Stimulated activated CD8-positive, alpha-beta memory T cell treated with anti-CD3 and anti-CD28 coated beads, Interleukin-7, amount 100 ng/mL, for 24 hours (primary cell): ENCODE measurements at regions not wholly inside any gene's neighbourhood (a gene's known extent, or its start where the extent isn't known, plus 50 kb on each side); places are given as distances from the start of the nearest gene placed in this dataset.
"Not testable (repeated sequence)": the region's sequence is repeated elsewhere in the genome, so short reads cannot be mapped to it uniquely, and the experiment has no call there.

Experiments used
- DNase-seq: peaks from one replicate; pipeline ENCODE4 v3.0.0-alpha.2; 2020; ENCODE audit warnings: low read depth

DNA sequence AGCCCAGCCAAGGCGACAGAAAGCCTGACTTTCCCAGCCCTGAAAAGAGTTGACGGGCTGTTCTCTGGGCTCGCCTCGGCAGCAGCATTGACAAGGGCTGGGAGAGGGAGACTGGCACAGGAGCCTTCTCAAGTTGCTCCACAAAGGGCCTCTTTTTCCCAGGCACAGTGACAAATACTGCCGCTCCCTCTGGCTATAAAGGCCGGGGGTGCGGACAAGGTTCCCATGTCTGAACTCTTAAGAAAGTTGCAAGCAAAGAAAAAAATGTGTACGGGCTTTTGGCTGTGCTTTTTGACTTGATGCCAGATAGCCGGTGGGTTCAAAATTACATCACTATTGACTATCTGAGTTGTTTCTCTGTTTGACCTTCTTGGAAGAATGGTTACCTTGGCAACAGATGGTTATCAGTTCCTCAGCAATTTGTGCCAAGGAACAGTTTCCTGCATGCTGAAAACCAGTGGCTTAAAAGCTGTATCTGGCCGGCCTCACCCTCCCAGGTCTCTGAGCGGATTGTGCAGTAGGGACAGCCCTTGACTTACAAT is 115.9 kb upstream of the EEPD1 start:
- DNase-seq, result no peak

DNA sequence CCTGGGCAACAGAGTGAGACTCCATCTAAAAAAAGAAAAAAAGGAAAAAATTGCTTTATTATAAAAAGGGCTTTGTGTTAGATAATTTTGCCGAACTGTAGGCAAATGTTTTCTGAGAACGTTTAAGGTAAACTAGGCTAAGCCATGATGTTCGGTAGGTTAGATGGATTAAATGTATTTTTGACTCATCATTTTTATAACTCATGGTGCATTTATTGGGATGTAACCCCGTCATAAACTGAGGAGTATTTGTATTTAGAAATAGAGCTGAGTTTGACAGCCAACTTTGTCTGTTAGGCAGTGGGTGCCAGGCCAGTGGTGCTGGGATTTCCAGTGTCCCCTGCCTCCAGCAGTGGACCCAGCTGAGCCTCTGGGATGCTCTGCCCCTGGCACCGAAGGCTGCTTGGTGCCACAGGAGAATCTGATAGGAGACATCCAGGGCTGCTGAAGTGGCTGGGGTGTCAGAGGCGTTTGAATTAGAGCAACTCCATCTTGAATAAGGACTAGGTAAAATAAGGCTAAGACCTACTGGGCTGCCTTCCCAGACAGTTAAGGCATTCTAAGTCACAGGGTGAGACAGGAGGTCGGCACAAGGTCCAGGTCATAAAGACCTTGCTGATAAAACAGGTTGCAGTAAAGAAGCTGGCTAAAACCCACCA is 114.9 kb upstream of the EEPD1 start:
- DNase-seq, result no peak

DNA sequence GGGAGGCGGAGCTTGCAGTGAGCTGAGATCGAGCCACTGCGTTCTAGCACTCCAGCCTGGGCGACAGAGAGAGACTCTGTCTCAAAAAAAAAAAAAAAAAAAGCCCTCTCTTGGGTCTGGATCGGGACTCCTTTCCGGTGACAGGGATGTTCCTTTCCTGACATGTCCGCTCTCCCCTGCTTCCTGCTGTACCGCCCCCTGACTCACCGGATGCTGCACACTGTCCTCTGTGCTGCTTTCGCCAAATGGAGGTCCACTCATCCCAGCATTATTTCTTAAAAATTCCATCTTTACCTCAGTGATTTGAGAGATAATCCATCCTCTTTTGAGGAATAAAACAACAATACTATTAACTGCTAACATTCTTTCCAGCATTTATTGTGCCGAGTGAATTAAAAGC is 113.8 kb upstream of the EEPD1 start:
- DNase-seq, result no peak

DNA sequence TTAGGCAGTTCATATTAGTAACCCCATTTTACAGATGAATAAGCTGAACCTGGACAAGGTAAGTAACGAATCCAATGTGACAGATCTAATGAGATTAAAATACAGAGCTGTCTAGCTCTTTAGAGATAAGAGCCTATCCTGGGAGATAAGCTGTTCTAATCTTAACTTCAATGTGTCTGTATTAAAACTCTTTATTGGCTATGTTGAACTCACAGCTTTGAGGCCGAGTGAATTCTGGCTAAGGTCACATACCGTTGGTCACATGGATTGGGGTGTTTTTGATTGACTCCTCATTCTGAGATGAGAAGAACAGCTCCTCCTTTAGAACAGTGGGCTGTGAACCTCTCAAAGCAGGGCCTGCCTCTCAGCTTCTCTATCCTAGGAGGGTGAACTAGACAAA is 113.4 kb upstream of the EEPD1 start:
- no peak for DNase-seq

DNA sequence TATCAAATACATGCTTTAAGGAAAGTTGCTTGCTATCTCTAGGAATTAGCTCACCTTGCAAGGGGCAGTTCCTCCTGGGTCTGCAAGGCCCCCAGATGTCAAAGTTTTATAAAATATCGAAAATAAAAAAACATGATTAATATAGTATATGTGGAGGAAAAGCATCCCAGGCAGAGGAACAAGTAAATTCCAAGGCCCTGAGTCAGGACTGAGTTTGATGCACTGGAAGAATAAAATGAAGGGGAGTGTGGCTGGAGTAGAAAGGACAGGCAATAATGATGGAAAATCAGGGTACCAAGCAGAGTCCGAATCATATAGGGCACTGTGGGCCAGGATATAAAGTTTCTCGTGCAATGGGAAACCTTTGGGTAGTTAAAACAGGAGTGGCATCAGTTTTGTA is 112.4 kb upstream of the EEPD1 start:
- no peak for DNase-seq

DNA sequence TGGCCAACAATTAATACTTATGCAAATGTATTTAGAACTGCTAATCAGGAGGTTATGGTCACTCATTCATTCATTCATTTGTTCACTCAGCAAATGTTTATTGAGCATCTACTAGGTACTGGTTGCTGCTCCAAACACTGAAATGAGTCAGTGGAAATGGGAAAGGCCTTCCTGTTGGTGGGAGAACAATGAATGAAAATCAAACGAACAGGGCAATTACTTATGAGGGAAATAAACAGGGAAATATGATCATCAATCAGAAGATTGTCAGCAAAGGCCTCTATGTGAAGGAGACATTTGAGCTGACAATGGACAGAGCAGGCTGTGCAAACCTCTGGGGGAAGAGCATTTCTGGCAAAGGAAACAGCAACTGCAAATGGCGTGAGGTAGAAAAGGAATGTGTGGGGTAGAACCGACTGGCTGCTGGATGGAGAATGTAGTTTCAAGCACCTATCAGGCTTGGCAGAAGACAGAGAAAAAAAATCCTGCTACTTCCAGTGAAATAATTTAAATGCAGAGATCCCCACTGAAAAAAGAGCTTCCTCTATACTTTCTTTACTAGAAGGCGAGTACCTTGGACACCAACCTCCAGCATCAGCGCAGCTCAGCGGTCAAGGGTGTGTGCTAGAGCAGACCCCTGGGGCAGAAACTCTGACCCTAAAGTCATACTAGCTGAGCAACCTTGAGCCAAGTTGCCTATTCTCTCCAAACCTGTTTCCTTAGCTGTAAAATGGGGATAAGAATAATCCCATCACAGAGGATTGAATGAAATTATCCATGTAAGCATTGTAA is 108.8 kb upstream of the EEPD1 start:
- DNase-seq, result no peak

DNA sequence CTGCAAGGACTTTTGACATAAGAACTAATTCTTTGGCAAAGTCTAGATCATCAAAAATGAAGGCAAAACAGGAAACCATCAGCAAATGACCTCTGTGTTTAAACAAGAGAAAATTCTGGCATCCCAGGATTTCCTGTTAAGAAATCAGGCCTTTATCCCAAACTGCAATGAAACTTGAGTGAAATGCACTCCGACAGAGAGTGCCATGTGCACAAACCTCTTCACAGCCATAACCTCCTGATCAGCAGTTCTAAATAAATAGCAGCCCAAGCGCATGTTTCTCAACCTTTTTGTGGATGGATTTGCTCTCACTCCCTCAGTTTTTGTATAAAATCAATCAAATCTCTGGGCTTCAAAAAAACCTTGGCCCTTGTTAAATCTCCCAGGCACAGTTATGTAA is 107.7 kb upstream of the EEPD1 start:
- no peak for DNase-seq

DNA sequence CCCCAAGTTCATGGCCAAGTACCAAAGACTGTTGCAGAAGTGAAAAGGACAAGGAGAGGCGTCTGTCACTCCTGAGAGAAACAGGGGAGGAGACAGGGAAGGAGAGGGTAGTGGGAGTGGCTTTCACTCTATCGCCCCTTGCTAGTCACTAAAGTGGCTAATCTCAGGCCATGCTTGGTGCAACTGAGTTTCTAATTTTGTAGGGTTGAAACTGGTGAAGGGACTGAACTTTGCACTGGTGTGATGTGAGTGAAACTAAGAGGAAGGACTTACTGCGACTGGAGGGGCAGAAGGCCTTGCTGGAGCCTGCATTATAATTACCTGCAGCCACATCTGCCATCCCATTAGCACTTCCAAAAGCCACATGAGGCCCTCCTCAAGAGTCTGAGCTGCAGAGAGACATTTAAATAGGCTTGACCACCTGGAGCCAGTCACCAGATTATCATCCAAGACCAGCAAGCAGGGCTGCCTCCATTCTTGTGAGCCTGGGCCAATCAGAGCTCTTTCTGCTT is 107.2 kb upstream of the EEPD1 start:
- no peak for DNase-seq

DNA sequence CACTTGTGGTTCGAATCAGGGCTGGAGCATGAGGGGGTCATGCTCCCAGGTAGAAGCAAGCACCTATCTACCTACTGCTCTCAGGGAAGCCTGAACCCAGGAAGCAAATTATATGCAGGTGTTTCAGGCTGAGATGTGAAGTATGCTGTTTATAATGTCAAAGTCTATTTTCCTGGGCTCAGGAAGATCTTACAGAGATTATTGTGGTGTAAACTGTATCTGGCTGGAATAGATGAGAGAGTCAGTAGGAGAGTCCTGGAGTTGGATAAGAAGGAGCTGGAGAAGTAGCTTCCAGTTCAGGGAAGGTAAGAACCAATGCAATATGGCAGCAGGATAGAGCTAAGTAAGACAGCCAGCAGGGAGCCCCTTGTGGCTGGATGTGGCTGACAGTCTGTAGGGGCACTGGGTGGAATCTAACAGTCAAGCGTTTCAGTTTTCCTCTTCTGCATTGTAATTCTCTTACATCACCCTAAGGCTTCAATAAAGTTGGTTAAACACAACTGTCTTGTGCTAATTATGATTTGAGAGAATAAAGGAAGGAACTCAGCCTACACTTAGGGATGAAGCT is 105.9 kb upstream of the EEPD1 start:
- DNase-seq, result no peak

DNA sequence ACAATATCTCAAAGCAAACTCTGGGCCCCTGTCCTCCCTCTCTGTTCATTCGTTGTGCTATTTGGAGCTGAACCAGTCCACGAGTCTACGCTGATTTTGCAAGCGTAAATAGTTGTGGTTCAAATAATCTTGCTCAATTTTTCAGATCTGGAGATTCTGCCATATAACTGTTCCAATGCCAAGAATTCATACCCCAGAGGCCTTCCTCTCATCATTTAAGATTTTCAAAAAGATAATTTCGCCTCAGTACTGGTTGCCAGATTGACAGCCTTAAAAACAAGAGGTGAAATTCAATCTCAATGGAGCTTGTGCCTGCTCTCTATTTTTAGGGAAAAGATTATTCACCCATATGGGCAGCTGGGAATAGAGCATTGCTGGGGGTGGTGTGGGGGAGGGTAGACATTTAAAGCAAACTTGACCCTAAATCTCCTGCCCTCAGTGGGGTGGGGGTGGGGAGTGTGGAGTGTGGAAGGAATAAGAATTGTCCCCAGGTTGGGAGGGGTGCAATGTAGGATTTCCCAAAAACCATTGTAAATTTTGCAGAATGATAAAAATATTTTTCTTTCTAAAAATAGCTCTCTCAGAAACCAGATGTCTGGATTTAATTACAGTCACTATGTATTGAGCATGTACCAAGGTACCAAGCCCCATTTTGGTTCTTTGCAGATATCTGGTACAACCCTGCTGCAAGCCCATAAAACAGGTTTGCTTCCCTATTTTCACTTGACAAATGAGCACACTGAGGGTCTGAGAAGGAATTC is 104.7 kb upstream of the EEPD1 start:
- DNase-seq, result no peak

DNA sequence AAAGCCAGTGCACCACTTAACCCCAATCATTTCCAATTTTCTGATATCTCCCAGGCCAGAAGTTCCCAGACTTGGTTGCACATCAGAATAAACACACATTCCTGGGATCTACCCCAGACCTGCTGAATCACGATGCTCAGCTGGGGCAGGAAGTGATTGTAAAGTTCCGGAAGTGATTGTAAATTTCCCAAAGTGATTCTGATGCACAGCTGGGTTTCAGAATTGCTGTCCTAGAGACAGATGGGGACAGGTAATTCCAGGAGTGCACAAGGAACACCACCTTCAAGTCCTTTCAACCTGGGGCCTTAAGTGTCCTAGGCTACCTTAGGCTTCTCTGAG is 104.2 kb upstream of the EEPD1 start:
- no peak for DNase-seq

DNA sequence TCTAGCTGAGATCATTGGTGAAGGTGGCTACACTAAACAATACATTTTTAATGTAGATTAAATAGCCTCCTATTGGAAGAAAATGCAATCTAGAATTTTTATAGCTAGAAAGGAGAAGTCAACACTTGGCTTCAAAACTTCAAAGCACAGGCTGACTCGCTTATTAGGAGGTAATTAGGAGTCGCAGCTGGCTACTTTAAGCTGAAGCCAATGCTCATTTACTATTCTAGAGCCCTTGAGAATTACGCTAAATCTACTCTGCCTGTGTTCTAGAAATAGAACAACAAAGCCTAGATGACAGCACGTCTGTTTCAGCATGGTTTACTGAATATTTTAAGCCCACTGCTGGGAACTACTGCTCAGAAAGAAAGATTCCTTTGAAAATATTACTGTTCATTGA is 101.6 kb upstream of the EEPD1 start:
- DNase-seq, result no peak

DNA sequence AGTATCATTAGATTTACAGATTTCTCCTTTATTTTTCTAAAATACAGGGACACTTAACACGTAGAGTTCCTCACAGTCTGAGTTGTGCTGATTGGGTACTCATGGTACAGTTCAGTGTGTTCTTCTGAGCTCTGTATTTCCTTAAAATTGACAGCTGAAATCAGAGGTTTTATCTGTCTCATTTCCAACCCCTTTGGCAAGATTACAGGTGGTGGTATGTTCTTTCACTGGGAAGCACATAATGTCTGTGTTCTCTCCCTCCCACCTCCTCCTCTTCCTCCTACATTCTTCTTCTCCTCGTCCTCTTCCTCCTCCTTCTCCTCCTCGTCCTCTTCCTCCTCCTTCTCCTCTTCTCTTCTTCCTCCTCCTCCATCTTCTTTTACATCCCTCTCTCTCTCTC is 99.5 kb upstream of the EEPD1 start:
- no peak for DNase-seq

DNA sequence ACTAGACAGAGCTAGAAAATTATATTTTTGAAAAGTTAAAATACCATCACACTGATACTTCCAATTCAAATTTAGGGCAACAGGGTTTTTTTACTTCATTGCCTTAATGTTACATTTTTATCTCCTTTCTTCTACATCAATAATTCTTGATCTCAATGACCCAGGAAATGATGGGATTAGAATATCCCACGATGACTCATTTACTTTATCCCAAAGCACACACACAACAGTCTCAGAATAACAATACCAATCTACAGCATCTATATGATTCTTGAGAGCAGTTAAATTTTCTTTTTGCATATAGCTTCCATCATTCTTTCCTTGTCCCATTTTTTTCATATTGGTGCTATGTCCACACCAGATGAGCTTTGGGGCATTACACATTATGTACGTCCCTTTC is 98.4 kb upstream of the EEPD1 start:
- DNase-seq, result no peak

DNA sequence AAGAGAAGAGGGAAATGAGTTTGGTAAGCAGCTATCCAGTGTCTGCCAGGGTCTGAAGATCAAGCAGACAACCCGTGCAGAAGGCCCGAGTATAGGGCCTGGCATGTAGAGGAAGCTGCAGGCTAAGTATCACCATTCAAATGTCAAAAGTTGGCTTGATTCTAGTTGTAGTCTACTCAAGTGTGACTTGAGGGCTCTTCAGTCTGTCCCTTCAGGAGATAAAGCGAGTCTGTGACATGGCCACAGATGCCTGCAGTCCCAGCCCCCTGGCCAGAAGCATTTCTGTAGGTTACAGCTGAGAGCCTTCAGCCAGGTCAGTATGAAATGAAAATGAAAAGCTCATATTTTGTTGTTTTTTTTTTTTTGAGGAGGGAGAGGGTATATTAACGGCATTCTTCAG is 97.8 kb upstream of the EEPD1 start:
- no peak for DNase-seq

DNA sequence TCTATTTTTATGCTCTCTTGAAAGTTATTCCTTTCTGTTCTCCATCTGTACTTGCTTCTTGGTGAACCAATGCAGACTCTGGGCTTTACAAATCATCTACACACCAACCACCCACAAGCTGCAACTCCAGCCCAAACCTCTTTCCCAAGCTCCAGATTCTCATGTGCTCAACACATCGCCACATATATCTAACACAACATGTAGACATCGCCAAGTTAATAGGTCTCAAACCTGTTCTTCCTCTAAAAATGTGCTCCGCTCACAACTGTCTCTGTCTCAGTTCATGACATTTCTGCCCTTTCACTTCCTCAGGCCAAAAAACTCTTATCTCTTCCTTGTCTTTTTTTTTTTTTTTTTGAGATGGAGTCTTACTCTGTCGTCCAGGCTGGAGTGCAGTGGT is 95.7 kb upstream of the EEPD1 start:
- DNase-seq, result no peak

DNA sequence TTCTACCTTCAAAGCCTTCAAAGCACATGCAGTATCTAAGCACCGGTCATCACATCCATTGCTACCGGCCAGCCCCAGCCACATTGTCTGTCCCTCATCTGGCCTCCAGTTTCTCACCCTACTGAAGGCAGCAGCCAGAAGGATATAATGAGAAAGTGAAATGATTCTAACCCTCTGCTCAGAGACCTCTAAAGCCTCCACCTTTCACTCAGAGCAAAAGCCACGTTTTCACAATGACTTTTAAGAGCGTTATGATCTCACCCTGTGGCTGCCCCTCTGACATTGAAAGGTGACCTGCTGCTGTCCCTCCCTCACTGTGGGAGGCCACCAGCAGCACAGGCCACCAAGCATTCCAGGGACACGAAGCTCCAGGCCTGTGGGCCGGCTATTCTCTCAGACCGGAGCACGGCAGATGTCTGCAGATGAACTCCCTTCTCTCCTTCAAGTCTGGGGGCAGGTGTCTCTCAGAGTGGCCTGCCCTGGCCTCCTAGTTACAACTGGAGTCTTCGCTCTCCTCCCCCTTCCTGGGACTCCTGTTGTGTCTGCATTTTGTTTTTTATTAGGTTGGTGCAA is 94.9 kb upstream of the EEPD1 start:
- DNase-seq, result no peak

DNA sequence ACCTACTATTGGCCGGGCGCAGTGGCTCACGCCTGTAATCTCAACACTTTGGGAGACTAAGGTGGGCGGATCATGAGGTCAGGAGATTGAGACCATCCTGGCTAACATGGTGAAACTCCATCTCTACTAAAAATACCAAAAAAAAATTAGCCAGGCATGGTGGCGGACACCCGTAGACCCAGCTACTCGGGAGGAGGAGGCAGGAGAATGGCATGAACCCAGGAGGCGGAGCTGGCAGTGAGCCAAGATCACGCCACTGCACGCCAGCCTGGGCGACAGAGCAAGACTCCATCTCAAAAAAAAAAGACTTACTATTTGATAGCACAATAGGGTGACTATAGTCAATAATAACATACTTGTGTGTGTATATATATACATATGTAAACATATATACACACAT is 92.7 kb upstream of the EEPD1 start:
- not testable (repeated sequence) for DNase-seq

DNA sequence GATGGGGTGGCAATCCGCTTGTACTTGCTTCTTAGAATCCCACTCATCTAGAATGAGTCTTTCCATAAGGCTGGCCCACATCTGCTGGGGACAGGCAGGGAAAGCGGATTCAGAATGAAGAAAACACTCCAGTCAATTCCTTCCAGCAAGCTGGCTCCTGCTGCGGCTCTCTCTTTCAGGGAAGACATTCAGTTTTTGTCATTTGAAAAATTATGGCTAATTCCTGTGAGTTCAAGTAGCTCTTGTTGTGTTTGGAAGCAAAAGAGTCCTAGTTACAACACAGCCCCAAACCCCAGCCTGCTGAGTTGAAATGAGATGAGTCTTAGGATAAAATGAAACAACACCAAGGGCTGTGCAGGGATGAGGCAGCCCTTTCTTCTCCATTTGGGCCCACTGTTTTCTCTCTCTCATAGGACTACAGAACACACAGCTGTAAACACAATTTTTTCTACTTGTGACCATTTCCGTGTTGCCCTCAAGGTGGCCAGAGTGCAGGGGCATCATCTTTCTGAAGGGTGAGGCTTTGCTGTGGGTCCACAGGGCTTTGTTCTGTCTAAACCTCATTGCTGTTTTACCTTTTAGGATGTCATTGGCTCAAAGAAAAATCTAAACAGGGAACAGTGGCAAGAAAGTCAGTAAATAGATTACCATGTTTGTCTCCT is 90.8 kb upstream of the EEPD1 start:
- DNase-seq, result no peak

DNA sequence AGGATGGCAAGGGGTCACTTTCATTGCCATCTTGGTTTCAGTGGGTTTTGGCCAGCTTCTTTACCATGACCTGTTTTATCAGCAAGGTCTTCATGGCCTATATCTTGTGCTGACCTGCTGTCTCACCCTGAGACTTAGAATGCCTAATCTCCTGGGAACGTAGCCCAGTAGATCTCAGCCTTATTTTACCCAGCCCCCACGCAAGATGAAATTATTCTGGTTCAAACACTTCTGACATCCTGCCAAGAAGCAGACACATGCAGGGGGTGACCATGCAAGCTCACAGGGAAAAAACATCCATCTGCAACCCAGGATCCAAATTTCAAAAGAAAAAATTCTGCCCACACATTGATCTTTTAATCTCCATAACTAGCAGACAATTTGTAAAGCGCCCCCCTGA is 88.4 kb upstream of the EEPD1 start:
- no peak for DNase-seq

DNA sequence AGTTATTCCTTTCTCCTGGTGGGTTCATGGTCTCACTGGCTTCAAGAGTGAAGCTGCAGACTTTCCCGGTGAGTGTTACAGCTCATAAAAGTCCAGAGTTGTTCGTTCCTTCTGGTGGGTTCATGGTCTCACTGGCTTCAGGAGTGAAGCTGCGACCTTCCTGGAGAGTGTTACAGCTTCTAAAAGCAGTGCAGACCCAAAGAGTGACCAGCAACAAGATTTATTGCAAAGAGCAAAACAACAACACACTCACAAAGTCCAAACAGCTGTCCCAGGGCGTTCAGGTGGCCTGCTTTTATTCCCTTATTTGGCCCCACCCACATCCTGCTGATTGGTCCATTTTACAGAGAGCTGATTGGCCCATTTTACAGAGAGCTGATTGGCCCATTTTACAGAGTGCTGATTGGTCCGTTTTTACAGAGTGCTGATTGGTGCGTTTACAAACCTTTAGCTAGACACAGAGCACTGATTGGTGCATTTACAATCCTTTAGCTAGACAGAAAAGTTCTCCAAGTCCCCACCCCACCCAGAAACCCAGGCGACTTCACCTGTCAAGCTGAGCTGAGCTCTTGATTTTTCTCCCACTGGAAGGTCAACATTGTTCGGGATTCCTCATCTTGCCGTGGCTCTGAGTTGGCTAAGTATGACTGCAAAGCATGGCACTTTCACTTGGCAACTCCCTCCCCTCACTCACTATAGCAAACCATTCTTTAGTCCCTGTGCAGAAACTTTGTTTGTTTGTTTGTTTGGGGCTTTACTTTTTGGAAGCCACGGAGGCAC is 87.3 kb upstream of the EEPD1 start:
- DNase-seq, result not testable (repeated sequence)
